ENCODE measurements at regions not wholly inside any gene's neighbourhood (a gene's known extent, or its start where the extent isn't known, plus 50 kb on each side); places are given as distances from the start of the nearest gene placed in this dataset.

DNA sequence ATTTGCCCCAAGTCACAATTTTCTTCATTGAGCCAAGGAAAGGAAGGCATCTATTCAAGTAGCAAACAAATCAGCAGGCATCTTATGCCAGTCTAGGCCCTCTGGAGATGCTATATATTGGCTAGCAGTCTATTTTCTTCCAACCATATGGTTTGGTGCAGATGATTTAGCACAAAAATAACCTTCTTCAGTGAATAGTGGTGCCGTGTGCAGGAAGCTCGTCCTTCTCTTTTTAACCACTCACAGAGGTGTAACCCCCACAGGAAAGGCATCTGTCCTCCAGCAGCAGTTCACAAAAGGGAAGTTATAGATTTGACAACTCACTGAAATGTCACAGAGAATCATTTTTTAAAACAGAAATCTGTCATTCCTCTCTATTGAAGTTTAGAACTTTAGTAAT is 445.7 kb upstream of the SYT1 start:
- H3K27me3 ChIP-seq (ENCODE audit: control insufficient read depth, insufficient read depth, low read length, poor library complexity, severe bottlenecking), result no peaks in the 10 kb centered on the region
- TF ChIP-seq, protein P1, sequence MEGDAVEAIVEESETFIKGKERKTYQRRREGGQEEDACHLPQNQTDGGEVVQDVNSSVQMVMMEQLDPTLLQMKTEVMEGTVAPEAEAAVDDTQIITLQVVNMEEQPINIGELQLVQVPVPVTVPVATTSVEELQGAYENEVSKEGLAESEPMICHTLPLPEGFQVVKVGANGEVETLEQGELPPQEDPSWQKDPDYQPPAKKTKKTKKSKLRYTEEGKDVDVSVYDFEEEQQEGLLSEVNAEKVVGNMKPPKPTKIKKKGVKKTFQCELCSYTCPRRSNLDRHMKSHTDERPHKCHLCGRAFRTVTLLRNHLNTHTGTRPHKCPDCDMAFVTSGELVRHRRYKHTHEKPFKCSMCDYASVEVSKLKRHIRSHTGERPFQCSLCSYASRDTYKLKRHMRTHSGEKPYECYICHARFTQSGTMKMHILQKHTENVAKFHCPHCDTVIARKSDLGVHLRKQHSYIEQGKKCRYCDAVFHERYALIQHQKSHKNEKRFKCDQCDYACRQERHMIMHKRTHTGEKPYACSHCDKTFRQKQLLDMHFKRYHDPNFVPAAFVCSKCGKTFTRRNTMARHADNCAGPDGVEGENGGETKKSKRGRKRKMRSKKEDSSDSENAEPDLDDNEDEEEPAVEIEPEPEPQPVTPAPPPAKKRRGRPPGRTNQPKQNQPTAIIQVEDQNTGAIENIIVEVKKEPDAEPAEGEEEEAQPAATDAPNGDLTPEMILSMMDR (conservative IDR thresholded peaks at IDR 0.05), result no peak
- H3K9ac ChIP-seq (ENCODE audit: extremely low read depth, low read length, poor library complexity, severe bottlenecking), result no peak overlapping the region
- H3K27ac Mint-ChIP-seq, result no peak overlapping the region
- H3K9me3 Mint-ChIP-seq, result no peaks in the 10 kb centered on the region
- no peaks in the 10 kb centered on the region for H3K4me1 ChIP-seq (ENCODE audit: control insufficient read depth, insufficient read depth, low read length)
- no peaks in the 10 kb centered on the region for H3K9me3 ChIP-seq (ENCODE audit: control insufficient read depth, low read length)
- H3K36me3 Mint-ChIP-seq (ENCODE audit: low read depth), result no peaks in the 10 kb centered on the region
- 87 to 90% methylated on average over 2 of the region's 2 CpGs for WGBS, 2 experiments (ENCODE audit: insufficient coverage in 1 of 2, insufficient read length in 1 of 2)
- H3K4me1 Mint-ChIP-seq, result no peaks in the 10 kb centered on the region
- H3K36me3 ChIP-seq (ENCODE audit: control insufficient read depth, insufficient read depth, low read length), result no peaks in the 10 kb centered on the region
- H3K4me3 Mint-ChIP-seq, result no peak overlapping the region
- no peak overlapping the region for H3K4me3 ChIP-seq (ENCODE audit: low read length)
- no peaks in the 10 kb centered on the region for H3K27me3 Mint-ChIP-seq (ENCODE audit: insufficient read depth)
- no peak overlapping the region for H3K27ac ChIP-seq (ENCODE audit: low read depth, low read length)
- DNase-seq, result no peak

DNA sequence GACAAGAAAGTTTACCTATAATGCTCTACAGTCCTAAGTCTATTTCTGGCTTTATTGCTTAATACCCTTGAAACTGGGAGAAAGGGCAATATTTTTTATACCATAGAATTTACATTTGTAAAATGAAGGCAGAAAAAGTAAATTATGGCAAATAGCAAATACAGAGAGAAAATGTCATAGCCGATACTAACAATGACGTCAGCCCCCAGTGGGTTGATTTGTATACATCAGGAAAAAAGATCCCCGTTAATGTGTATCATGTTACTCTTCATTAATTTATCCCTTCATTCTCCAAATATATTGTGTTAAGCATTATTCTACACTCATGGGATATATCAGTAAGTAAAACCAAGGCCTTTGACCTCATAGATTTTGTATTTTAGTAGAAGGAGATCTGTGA is 445.1 kb upstream of the SYT1 start:
- Histone ChIP-seq H3K4me1 (ENCODE audit: control insufficient read depth, insufficient read depth, low read length) (no peaks in the 10 kb centered on the region), H3K36me3 (ENCODE audit: control insufficient read depth, insufficient read depth, low read length) (no peaks in the 10 kb centered on the region), H3K9me3 (ENCODE audit: control insufficient read depth, low read length) (no peaks in the 10 kb centered on the region), H3K9ac (ENCODE audit: extremely low read depth, low read length, poor library complexity, severe bottlenecking) (no peak overlapping the region), H3K4me3 (ENCODE audit: low read length) (no peak overlapping the region), H3K27ac (ENCODE audit: low read depth, low read length) (no peak overlapping the region), H3K27me3 (ENCODE audit: control insufficient read depth, insufficient read depth, low read length, poor library complexity, severe bottlenecking) (no peaks in the 10 kb centered on the region)
- H3K4me1 Mint-ChIP-seq, result no peaks in the 10 kb centered on the region
- H3K27me3 Mint-ChIP-seq (ENCODE audit: insufficient read depth), result no peaks in the 10 kb centered on the region
- H3K27ac Mint-ChIP-seq, result no peak overlapping the region
- DNase-seq, result no peak
- H3K36me3 Mint-ChIP-seq (ENCODE audit: low read depth), result no peaks in the 10 kb centered on the region
- H3K9me3 Mint-ChIP-seq, result no peaks in the 10 kb centered on the region
- no peak overlapping the region for H3K4me3 Mint-ChIP-seq
- WGBS, 2 experiments (ENCODE audit: insufficient coverage in 1 of 2, insufficient read length in 1 of 2), result 97% methylated on average over 3 of the region's 3 CpGs; no CpG with 5 or more reads in 1 of the 2 experiments
- TF ChIP-seq, protein P1 (conservative IDR thresholded peaks at IDR 0.05), result no peak

DNA sequence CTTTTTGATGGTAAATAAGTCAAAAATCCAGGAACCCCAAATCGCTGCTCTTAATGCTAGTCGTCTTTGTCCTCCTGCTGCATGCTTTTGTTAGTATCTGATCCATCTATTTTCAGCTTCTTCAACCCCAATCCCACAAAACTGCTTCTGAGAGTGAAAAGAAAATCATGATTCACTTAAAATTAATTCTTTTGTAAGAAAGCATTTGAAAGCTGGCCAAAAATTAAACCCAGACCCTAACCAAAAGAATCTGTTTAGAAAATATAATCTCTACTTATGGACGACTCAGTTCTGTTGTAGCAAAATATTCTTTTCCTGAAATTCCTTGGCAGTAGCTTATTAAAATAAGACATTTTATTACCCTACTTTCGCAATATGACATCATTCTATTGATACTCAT is 443.6 kb upstream of the SYT1 start:
- H3K4me1 Mint-ChIP-seq, result no peaks in the 10 kb centered on the region
- no peaks in the 10 kb centered on the region for H3K27me3 Mint-ChIP-seq (ENCODE audit: insufficient read depth)
- no peaks in the 10 kb centered on the region for H3K36me3 ChIP-seq (ENCODE audit: control insufficient read depth, insufficient read depth, low read length)
- TF ChIP-seq, protein P1 (conservative IDR thresholded peaks at IDR 0.05), result no peak
- H3K27me3 ChIP-seq (ENCODE audit: control insufficient read depth, insufficient read depth, low read length, poor library complexity, severe bottlenecking), result no peaks in the 10 kb centered on the region
- H3K27ac Mint-ChIP-seq, result no peak overlapping the region
- H3K27ac ChIP-seq (ENCODE audit: low read depth, low read length), result no peak overlapping the region
- no peak overlapping the region for H3K4me3 ChIP-seq (ENCODE audit: low read length)
- H3K9ac ChIP-seq (ENCODE audit: extremely low read depth, low read length, poor library complexity, severe bottlenecking), result no peak overlapping the region
- no peaks in the 10 kb centered on the region for H3K4me1 ChIP-seq (ENCODE audit: control insufficient read depth, insufficient read depth, low read length)
- DNase-seq, result no peak
- 96 to 100% methylated on average over 1 to 3 of the region's 4 CpGs for WGBS, 2 experiments (ENCODE audit: insufficient coverage in 1 of 2, insufficient read length in 1 of 2)
- H3K9me3 ChIP-seq (ENCODE audit: control insufficient read depth, low read length), result no peaks in the 10 kb centered on the region
- no peaks in the 10 kb centered on the region for H3K36me3 Mint-ChIP-seq (ENCODE audit: low read depth)
- no peak overlapping the region for H3K4me3 Mint-ChIP-seq
- H3K9me3 Mint-ChIP-seq, result no peaks in the 10 kb centered on the region
